HG03439 (cell line): ENCODE measurements at regions not wholly inside any gene's neighbourhood (a gene's known extent, or its start where the extent isn't known, plus 50 kb on each side); places are given as distances from the start of the nearest gene placed in this dataset.
A peak's percentile ranks its signal among the peaks of the same experiment; 100 is the strongest.
"Not testable (repeated sequence)": the region's sequence is repeated elsewhere in the genome, so short reads cannot be mapped to it uniquely, and the experiment has no call there.

Source experiments
- ATAC-seq: cut with Tn5 transposase; IDR thresholded peaks from one replicate; pipeline ENCODE4 v1.9.1; 2021; ENCODE audit warnings: mild to moderate bottlenecking, moderate library complexity; ENCODE audit not compliant: unreplicated experiment

DNA sequence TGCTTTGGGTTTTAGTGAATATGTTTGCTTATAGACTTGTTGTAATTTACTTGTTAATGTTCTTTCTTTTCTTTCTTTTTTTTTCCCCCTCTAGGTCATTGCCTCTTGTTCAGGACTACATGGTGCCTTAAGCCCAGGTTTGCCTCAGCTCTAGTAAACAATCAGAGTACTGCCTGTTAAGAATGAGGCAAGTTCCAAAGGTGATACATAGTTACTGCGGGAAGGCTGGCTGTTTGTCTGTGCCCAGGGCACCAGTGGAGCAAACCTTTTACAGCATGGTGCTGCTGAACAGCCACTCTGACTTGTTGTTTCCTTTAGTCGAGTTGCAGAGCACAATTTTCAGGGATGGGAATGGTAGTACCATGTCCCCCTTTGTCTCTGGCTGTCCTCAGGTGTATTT is 517.2 kb downstream of the NYAP2 start:
- no peak for ATAC-seq

GRCh38 chr2:225911019-225911418 is 511.5 kb downstream of the NYAP2 start:
- no peak for ATAC-seq

- no peak for ATAC-seq
Measured at GRCh38 chr2:225895126-225895525, 495.6 kb downstream of the NYAP2 start.

- ATAC-seq: no peak
Measured at GRCh38 chr2:225894236-225894980, 494.9 kb downstream of the NYAP2 start.

DNA sequence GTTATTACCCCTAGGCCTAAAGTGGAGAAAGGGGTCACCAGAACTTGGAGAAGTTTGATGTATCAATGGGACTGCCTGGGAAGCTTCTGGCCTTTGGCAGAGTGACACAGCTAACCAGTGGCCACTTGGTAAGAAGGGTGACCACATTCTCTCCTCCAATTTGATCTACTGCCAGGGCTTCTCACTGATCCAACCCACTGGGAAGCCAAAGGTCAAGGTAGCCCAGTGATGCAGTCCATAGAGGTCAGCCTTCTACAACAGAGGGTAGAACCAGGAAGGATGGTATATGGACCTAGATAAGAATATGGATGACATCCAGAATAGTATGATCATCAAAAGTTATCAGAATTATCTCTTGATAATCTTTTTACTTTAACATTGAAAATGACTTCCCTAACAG is 493.6 kb downstream of the NYAP2 start:
- ATAC-seq: no peak

DNA sequence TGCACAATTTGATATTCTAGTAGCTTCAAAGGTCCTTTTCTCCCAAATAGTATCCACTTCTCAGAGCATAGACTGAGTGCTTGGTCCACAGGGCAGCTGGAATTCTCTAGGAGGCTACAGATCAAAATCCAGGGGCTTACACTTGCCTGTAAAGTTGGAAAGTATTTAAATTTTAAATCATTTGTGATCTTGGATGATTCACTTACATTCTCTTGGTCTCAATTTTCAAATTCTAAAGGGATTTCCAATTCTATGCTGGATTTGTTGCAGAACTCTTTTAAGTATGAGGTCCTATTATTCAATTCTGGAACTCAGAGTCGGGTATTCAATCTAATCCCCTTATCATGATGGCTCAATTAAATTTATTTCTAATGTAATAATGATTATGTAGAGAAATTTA is 492.3 kb downstream of the NYAP2 start:
- ATAC-seq: no peak

GRCh38 chr2:225891013-225891412 is 491.5 kb downstream of the NYAP2 start:
- ATAC-seq: no peak

DNA sequence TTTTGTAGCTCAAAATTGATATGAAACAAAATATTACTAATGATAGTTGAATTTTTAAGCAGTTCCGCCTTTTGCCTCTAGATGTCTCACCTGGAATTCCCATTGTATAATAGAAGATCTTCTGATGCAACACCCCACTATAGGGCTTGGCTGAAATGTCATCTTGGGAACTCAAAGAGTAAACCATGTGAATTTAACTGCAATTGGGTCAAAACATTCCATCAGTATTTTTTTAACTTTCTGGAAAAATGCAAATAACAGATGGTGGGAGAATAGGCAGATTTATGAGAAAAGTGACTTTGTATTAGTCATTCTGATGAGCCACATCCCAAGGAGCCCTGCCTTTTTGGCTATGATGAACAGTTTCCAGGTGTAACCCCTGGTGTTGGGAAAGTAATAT is 489.9 kb downstream of the NYAP2 start:
- peak; percentile 90 for ATAC-seq

DNA sequence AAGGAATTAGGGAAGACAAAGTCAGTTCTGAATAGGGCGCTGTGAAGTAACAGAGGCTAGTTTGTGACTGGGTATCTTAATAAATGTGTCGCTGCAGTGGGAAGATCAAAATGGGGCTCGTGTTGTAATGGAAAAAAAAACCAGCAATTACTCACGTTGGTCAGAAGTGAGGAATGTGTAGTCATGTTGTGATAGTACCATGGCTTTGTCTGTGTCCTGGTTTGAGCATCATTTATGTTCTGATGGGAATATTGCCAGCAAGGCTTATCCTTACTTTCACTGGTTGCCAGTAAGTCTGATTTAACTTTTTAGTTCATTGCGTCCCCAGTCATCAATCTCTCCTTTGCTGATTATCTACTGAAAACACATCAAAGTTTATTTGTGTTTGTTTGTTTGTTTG is 467.6 kb downstream of the NYAP2 start:
- no peak for ATAC-seq

DNA sequence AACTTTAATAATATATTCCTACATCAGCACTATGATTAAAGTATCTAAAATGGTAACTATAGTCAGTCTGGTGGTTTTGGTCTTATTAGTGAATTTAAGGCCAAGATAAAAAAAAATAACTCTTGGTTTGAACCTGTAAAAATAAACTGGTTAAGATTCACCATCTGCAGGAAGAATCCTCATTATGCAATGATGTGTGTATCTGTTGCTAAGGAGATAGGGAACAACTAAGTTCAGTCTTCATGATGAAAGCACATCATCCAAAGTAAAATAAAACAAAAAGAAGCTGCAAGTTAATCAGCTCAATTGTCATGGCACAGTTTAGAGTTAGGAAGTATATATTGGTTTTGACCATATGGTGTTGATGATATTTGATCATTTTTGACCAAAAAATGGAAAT is 466.0 kb downstream of the NYAP2 start:
- no peak for ATAC-seq

DNA sequence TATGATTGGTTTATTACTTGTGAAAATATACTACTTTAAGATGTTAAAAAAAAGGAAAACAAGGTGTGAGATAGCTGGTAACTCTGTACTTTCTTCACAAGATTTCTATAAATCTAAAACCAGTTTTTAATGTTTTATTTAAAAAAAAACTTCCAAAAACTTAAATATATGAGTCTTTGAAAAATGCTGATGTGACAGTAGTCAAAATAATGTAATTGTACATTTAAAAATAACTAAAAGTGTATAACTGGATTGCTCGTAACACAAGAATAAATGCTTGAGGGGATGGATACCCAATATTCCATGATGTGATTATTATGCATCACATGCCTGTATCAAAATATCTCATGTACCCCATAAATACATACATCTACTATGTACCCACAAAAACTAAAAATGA is 464.9 kb downstream of the NYAP2 start:
- no peak for ATAC-seq

GRCh38 chr2:225842939-225843338 is 443.4 kb downstream of the NYAP2 start:
- ATAC-seq: no peak

DNA sequence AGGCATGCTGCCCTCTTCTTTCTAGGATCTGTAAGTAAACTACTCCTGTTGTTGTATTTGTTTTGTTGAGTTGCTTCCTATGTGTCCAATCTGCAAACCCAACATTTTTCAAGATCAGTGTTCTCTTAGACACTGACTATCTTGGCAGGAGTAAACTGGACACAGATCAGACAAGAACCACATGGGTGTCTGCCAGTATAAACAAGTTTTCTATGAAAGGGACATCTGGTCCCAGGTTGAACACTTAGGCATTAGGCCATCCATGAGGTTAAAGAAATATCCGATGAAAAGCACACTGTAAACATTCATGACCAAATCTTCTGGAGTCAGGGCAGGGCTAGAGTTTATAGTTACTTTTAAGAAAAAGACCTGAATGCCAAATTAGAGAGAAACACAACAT is 441.8 kb downstream of the NYAP2 start:
- ATAC-seq: no peak

GRCh38 chr2:225837328-225837727 is 437.8 kb downstream of the NYAP2 start:
- no peak for ATAC-seq

- ATAC-seq: no peak
Measured at GRCh38 chr2:225824748-225825449, 425.4 kb downstream of the NYAP2 start.

- ATAC-seq: no peak
Measured at GRCh38 chr2:225821351-225821750, 421.8 kb downstream of the NYAP2 start.

GRCh38 chr2:225820826-225821225 is 421.3 kb downstream of the NYAP2 start:
- no peak for ATAC-seq

DNA sequence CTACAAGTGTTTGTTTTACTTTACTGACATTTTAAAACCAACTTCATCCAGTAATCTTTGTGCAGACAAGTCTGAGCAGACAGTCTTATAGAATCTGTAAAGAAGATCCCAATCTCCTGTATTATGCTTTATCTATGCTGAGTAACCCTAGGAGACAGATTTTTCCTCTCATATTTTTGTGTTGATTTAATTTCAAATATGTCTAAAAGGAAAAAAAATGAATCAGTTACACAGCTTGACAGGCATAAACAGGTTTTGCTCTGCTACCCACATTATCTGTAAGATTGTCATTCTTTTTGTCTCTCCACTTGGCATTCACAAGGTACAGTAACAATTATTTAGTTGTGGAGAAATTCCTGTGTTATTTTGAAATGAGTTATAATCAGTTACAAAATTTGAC is 415.0 kb downstream of the NYAP2 start:
- no peak for ATAC-seq

DNA sequence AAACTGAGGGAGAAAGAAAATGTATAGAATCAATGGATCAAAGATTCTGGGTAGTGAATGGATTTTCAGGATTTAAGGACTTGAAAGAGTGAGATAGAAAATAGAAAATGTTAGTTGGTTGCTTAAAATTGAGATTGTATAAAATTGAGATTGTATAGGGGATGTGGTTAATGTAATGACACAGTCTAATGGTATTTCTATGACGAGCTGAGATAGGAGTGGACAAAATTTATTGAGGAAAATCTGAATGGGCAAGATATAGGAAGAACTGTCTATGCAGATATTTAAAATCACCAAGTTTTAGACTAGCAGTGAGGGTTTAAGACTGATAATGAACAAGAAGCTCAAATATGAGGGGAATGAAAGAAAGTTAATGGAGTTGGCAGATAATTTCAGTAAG is 406.6 kb downstream of the NYAP2 start:
- no peak for ATAC-seq

DNA sequence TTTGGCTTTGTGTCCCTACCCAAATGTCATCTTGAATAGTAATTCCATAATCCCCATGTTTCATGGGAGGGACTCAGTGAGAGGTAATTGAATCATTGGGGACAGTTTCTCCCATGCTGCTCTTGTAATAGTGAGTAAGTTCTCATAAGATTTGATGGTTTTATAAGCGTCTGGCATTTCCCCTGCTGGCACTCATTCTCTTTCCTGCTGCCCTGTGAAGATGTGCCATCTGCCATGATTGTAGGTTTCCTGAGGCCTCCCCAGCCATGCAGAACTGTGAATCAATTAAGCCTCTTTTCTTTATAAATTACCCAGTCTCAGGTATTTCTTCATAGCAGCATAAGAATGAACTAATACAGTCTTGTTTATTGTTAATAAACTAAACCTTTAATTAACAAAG is 402.6 kb downstream of the NYAP2 start:
- not testable (repeated sequence) for ATAC-seq

DNA sequence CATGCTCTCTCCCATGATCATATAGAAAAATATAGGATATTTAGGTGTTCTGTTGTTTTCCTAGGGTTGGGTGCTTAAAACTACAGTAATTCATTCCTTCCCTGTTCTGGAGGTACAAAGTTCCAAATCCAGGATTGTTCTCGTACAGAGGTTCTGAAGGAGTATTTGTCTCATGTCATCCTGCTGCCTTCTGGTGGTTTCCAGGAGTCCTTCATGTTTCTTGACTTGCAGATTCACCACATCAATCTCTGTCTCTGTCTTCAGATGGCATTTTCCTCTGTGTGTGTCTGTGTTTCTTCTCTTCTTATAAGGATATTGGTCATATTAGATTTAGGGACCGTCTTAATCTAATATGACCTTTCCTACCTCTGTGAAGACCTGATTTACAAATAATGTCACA is 397.9 kb downstream of the NYAP2 start:
- ATAC-seq: no peak

DNA sequence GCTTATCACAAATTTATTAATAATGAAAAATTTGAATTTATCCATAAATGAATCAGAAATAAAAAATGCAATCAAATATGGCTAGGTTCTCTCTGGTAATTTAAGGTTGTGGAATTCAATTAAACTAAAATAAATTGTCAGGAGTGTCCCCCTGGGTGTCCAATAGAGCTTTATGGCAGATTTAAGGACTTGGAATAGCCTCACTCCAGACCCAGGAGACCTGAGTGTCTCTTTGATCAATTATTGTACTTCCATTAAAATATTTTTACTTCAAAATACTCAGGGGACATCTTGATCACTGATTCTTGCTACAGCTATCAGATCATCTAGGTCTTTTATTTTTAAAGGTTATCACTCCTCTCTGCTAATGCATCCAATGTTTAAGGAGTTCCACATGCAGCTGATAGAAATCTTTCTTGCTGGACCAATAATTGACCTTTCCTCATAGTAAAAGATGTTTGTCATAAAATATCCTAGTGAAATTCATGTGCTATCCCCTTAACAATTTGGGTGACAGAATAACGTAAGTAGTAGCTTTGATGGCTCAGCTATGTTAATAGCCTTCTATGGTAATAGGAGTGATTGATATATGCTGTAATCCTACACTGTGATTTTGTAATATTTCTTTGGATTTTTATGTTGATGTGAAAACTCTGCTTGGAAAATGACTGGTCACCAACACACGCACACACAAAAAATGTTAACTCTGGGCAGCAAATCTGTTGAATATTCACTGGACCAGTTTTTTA is 395.3 kb downstream of the NYAP2 start:
- ATAC-seq: no peak
